NT2/D1 (cell line): ENCODE measurements at regions not wholly inside any gene's neighbourhood (a gene's known extent, or its start where the extent isn't known, plus 50 kb on each side); places are given as distances from the start of the nearest gene placed in this dataset.

Experiments used
- DNase-seq: peaks from one replicate; pipeline ENCODE4 v3.0.0-alpha.2; 2011; ENCODE audit warnings: low read depth, low spot score
- H3K27me3 ChIP-seq: 2 replicates; pipeline ENCODE4 v1.6.0; 2011; ENCODE audit warnings: mild to moderate bottlenecking; ENCODE audit not compliant: insufficient read length, insufficient read depth
- H3K36me3 ChIP-seq: 2 replicates; pipeline ENCODE4 v1.6.1; 2011; ENCODE audit warnings: mild to moderate bottlenecking, low read length, mixed read lengths; ENCODE audit not compliant: insufficient read depth, insufficient read length
- H3K4me1 ChIP-seq: 2 replicates; pipeline ENCODE4 v1.5.1; 2011; ENCODE audit not compliant: insufficient read depth, insufficient read length
- H3K4me3 ChIP-seq: 2 replicates; pipeline ENCODE4 v1.5.1; 2011; ENCODE audit warnings: low read depth; ENCODE audit not compliant: insufficient read length
- H3K9ac ChIP-seq: 2 replicates; pipeline ENCODE4 v1.6.0; 2011; ENCODE audit warnings: low read depth; ENCODE audit not compliant: insufficient read length
- H3K9me3 ChIP-seq: 2 replicates; pipeline ENCODE4 v1.5.1; 2011; ENCODE audit warnings: mild to moderate bottlenecking, low read length; ENCODE audit not compliant: insufficient read depth
- SUZ12 ChIP-seq: IDR thresholded peaks from 2 replicates; pipeline ENCODE4 v1.6.1; 2011; ENCODE audit not compliant: insufficient read length, insufficient read depth; ENCODE audit errors: extremely low read depth
- YY1 ChIP-seq: IDR thresholded peaks from 2 replicates; pipeline ENCODE4 v1.6.1; 2011; ENCODE audit not compliant: insufficient read length, insufficient read depth
- ZNF274 ChIP-seq: IDR thresholded peaks from 2 replicates; pipeline ENCODE4 v1.6.1; 2011; ENCODE audit warnings: mild to moderate bottlenecking, low read depth, low read length

DNA sequence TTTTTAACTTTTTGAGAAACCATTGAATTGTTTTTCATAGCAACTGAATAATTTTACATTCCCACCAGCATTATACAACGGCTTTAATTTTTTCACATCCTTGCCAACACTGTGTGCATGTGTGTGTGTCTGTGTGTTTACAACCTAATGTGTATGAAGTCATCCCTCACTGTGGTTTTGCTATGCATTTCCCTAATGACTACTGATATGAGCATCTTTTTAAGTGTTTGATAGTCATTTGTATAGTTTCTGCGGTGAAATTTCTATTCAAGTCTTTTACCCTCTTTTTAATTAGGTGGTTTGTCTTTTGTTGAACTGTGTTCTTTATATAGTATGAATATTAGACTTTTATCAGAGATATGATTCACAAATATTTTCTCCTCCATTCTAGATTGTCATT is 263.1 kb upstream of the COX7C start:
- no peak for DNase-seq
- no peaks in the 10 kb centered on the region for H3K36me3 ChIP-seq
- H3K9me3 ChIP-seq = no peaks in the 10 kb centered on the region
- H3K4me1 ChIP-seq = no peaks in the 10 kb centered on the region
- H3K27me3 ChIP-seq = no peaks in the 10 kb centered on the region
- H3K9ac ChIP-seq = no peak overlapping the region
- H3K4me3 ChIP-seq = no peak overlapping the region
- TF ChIP-seq YY1 (no peak), SUZ12 (no peak), ZNF274 (no peak)

DNA sequence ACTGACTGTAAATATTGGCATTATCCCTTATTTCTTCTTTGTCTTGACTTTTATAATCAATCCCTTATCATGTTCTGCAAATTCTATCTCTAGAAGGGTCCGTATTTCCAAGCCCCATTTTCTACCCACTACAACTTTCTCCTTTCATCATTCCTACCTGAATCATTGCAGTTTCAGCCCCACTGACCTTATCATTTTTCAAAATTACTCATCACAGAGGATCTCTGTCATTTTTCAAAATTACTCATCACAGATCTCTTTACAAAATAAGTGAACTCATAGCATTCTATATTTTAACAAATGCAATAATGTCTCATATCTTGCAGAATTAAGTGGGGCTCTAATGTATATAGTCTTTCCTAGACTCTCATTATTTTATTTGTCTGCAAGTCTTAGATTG is 256.9 kb upstream of the COX7C start:
- no peaks in the 10 kb centered on the region for H3K27me3 ChIP-seq
- H3K36me3 ChIP-seq = no peaks in the 10 kb centered on the region
- TF ChIP-seq ZNF274 (no peak), YY1 (no peak), SUZ12 (no peak)
- no peaks in the 10 kb centered on the region for H3K4me1 ChIP-seq
- no peak overlapping the region for H3K4me3 ChIP-seq
- no peaks in the 10 kb centered on the region for H3K9me3 ChIP-seq
- no peak for DNase-seq
- no peak overlapping the region for H3K9ac ChIP-seq

DNA sequence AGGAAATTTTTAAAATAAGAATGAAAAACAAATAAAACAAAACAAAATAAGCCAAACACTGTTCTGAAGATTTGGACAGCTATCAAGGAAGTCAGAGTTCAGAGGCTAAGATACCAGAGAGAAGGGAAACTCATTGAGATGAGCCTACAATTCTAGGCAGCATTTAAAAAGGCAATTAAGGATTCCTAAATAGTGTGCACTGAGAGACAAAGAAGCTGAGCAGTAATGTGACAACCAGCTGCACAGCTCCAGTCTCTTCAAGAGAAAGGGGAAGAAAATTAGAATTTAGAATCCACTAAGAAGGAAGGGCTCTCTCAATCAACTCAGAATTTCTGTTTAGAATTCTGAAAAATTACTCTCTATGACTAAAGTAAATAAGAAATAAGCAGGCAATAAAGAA is 246.7 kb upstream of the COX7C start:
- no peak for TF ChIP-seq SUZ12
- Histone ChIP-seq H3K9me3 (no peaks in the 10 kb centered on the region), H3K4me3 (no peak overlapping the region), H3K9ac (no peak overlapping the region), H3K36me3 (no peaks in the 10 kb centered on the region), H3K4me1 (no peaks in the 10 kb centered on the region), H3K27me3 (no peaks in the 10 kb centered on the region)
- DNase-seq = no peak

DNA sequence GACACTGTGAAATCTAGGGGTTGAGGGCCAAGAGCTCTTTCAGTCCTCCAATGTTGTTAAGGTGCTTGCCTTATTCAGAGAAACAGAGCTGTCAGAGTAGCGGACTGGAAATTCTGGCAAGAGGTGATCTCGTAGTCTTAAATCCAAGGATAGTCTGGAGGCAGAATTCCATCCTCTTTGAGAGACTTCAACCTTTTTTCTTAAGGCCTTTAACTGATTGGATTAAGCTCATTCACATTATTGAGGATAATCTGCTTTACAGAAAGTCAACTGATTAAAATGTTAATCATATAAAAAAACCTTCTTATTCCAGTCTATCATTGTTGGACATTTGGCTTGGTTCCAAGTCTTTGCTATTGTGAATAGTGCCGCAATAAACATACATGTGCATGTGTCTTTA is 243.1 kb upstream of the COX7C start:
- no peak for DNase-seq
- no peak overlapping the region for H3K4me3 ChIP-seq
- H3K9me3 ChIP-seq = no peaks in the 10 kb centered on the region
- H3K4me1 ChIP-seq = no peaks in the 10 kb centered on the region
- H3K27me3 ChIP-seq = no peaks in the 10 kb centered on the region
- H3K36me3 ChIP-seq = no peaks in the 10 kb centered on the region
- no peak overlapping the region for H3K9ac ChIP-seq
- no peak for TF ChIP-seq SUZ12
- TF ChIP-seq YY1 = no peak
- no peak for TF ChIP-seq ZNF274

DNA sequence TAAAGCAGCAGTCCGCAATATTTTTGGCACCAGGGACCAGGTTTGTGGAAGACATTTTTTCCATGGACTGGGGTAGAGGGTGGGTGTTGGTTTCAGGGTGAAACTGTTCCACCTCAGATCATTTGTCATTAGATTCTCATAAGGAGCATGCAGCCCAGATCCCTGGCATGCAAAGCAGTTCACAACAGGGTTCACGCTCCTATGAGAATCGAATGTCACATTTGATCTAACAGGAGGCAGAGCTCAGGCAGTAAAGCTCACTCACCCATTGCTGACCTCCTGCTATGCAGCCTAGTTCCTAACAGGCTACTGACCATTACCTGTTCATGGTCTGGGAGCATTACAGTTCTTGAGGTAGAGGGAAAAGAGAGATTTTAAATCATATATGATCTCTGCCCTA is 241.5 kb upstream of the COX7C start:
- TF ChIP-seq SUZ12 = no peak
- no peak for TF ChIP-seq ZNF274
- no peak for TF ChIP-seq YY1
- Histone ChIP-seq H3K36me3 (no peaks in the 10 kb centered on the region), H3K4me1 (no peaks in the 10 kb centered on the region), H3K9ac (no peak overlapping the region), H3K27me3 (no peaks in the 10 kb centered on the region), H3K9me3 (no peaks in the 10 kb centered on the region), H3K4me3 (no peak overlapping the region)
- no peak for DNase-seq

DNA sequence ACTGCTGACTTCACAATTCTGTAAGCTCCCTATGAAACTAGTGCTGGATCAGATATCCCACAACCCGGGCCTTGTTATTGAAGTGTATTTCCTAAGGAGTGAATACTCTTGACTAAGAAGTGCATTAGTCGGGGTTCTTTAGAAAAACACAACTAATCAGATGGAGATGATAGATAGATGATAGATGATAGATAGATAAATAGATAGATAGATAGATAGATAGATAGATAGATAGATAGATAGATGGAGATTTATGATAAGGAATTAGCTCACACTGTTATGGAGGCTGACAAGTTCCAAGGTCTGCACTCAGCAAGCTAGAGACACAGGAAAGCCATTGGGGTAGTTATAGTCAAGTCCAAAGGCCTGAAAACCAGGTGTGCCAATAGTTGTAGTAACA is 214.6 kb upstream of the COX7C start:
- Histone ChIP-seq H3K4me1 (no peaks in the 10 kb centered on the region), H3K36me3 (no peaks in the 10 kb centered on the region), H3K9me3 (no peaks in the 10 kb centered on the region), H3K9ac (no peak overlapping the region), H3K27me3 (no peaks in the 10 kb centered on the region), H3K4me3 (no peak overlapping the region)
- no peak for DNase-seq
- no peak for TF ChIP-seq YY1
- TF ChIP-seq SUZ12 = no peak

DNA sequence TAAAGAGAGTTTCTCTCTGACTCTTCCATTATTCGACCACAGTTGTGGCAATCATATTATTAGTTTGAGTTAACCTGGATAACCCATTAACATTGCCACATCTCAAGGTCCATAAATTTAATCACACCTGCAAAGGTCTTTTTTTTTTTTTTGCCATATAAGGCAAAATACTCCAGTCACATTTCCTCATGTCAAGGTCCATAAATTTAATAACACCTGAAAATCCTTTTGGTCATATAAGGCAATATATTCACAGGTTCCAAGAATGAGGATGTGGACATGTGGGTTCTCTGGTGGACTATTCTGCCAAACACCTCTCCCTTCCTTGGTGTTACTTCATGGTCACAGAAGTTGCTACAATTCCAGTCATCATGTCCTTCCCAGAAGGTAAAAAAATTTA is 213.5 kb upstream of the COX7C start:
- TF ChIP-seq SUZ12 (no peak), ZNF274 (no peak), YY1 (no peak)
- DNase-seq = no peak
- no peaks in the 10 kb centered on the region for H3K36me3 ChIP-seq
- H3K9ac ChIP-seq = no peak overlapping the region
- no peaks in the 10 kb centered on the region for H3K9me3 ChIP-seq
- no peaks in the 10 kb centered on the region for H3K4me1 ChIP-seq
- H3K27me3 ChIP-seq = no peaks in the 10 kb centered on the region
- H3K4me3 ChIP-seq = no peak overlapping the region

DNA sequence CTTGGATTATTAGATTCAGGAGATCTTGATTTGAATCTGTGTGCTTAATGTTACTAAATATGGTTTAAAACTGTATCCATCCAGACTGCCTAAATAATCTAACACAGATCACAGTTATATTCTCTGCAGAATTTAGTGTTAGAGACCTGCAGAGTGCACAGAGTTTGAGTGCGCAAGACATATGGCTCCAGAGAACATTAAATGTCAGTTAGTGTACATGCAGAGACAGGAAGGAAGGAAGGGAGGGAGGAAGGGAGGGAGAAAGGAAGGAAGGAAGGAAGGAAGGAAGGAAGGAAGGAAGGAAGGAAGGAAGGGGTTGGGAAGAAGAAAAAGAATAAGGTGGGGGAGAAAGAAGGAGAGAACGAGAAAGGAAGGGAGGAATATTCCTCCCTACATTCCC is 210.0 kb upstream of the COX7C start:
- Histone ChIP-seq H3K36me3 (no peaks in the 10 kb centered on the region), H3K4me1 (no peaks in the 10 kb centered on the region), H3K9me3 (no peaks in the 10 kb centered on the region), H3K9ac (no peak overlapping the region), H3K4me3 (no peak overlapping the region), H3K27me3 (no peaks in the 10 kb centered on the region)
- no peak for DNase-seq
- no peak for TF ChIP-seq YY1
- no peak for TF ChIP-seq ZNF274
- no peak for TF ChIP-seq SUZ12
